ENCODE measurements at regions not wholly inside any gene's neighbourhood (a gene's known extent, or its start where the extent isn't known, plus 50 kb on each side); places are given as distances from the start of the nearest gene placed in this dataset.

GRCh38 chr5:33148076-33148513 is 292.7 kb upstream of the TARS1 start:
- no peaks in the 10 kb centered on the region for H3K27me3 ChIP-seq (ENCODE audit: control insufficient read depth in 1 of 2, insufficient read depth in 2 of 2, low read length in 2 of 2)
- H3K4me2 ChIP-seq (ENCODE audit: low read depth, low read length), result no peak overlapping the region
- H2AFZ ChIP-seq (ENCODE audit: low read length), result no peak overlapping the region
- no peaks in the 10 kb centered on the region for H3K36me3 ChIP-seq (replicated peaks in 1 of 2; ENCODE audit: control insufficient read depth in 1 of 2, insufficient read depth in 2 of 2, low read length in 2 of 2)
- ATAC-seq (peak; percentile 61), FAIRE-seq (no peak), DNase-seq (ENCODE audit: low spot score) (peak; percentile 14)
- in situ Hi-C loops (cut with HindIII; ENCODE audit: extremely low pct_ligation_motif_present, low pct_unique_long_range_greater_than_20kb), result no loop called here
- 4% methylated on average over 3 of the region's 3 CpGs for WGBS (ENCODE audit: low lambda C conversion rate)
- no TSS peak for BruUV-seq (replicated peaks)
- TF ChIP-seq ZNF776 (CRISPR knock-in tag; IDR thresholded peaks at IDR 0.05), result no peak
- no peak for TF ChIP-seq GABPA (IDR thresholded peaks at IDR 0.05; ENCODE audit: low read depth, low read length)
- TF ChIP-seq GABPA (CRISPR knock-in tag; IDR thresholded peaks at IDR 0.05; ENCODE audit: low read depth), result peak; percentile 63
- H4K20me1 ChIP-seq (ENCODE audit: insufficient read depth, low read length), result no peaks in the 10 kb centered on the region
- H3K4me3 ChIP-seq (replicated peaks in 1 of 3; ENCODE audit: insufficient read depth in 1 of 3, low read depth in 2 of 3, low read length in 3 of 3), result no peak overlapping the region
- no peaks in the 10 kb centered on the region for H3K9me3 ChIP-seq (ENCODE audit: low read length)
- H3K4me1 ChIP-seq (ENCODE audit: insufficient read depth, low read length), result no peaks in the 10 kb centered on the region
- H3K27ac ChIP-seq (ENCODE audit: extremely low read length, insufficient read depth, low read length), result no peak overlapping the region
- intact Hi-C loops (cut with micrococcal nuclease; ENCODE audit: unreplicated experiment), result no loop called here
- H3K79me2 ChIP-seq (ENCODE audit: insufficient read depth, low read length), result no peaks in the 10 kb centered on the region
- ChIA-PET CTCF (ENCODE audit: low intra/inter-chr PET ratio, low total read pairs) (no interaction called here), POLR2A (no interaction called here)
- H3K9ac ChIP-seq (ENCODE audit: insufficient read depth, low read depth, low read length), result no peak overlapping the region

- ATAC-seq, result no peak
- TF ChIP-seq BRF2 (CRISPR knock-in tag; IDR thresholded peaks at IDR 0.05), result no peak
- no peak for TF ChIP-seq SP1 (IDR thresholded peaks at IDR 0.05)
- TF ChIP-seq SP1 (CRISPR knock-in tag; IDR thresholded peaks at IDR 0.05), result no peak
- TF ChIP-seq MIXL1 (CRISPR knock-in tag; IDR thresholded peaks at IDR 0.05), result no peak
- TF ChIP-seq NFE2L2 (IDR thresholded peaks at IDR 0.05; ENCODE audit: low read length), result no peak
- no peak for TF ChIP-seq XBP1 (CRISPR knock-in tag; IDR thresholded peaks at IDR 0.05)
- TF ChIP-seq SOX5 (CRISPR knock-in tag; IDR thresholded peaks at IDR 0.05; ENCODE audit: borderline replicate concordance), result no peak
- TF ChIP-seq ZBTB46 (CRISPR knock-in tag; IDR thresholded peaks at IDR 0.05; ENCODE audit: borderline replicate concordance), result no peak
- no peak for TF ChIP-seq PRPF4 (IDR thresholded peaks at IDR 0.05; ENCODE audit: low read depth, low read length, poor library complexity, severe bottlenecking)
- no peak for TF ChIP-seq SSRP1 (CRISPR knock-in tag; IDR thresholded peaks at IDR 0.05)
- no peak for TF ChIP-seq EHMT2 (IDR thresholded peaks at IDR 0.05; ENCODE audit: borderline replicate concordance, low read depth, low read length)
- no peak for TF ChIP-seq ZNF44 (CRISPR knock-in tag; IDR thresholded peaks at IDR 0.05)
- no peak for TF ChIP-seq ZSCAN12 (CRISPR knock-in tag; IDR thresholded peaks at IDR 0.05)
- no peak for TF ChIP-seq GATAD1 (CRISPR knock-in tag; IDR thresholded peaks at IDR 0.05)
- TF ChIP-seq ZBTB26 (CRISPR knock-in tag; IDR thresholded peaks at IDR 0.05; ENCODE audit: borderline replicate concordance), result no peak
Measured at GRCh38 chr5:33153372-33153771, 287.4 kb upstream of the TARS1 start.

More at GRCh38 chr5:33153372-33153771, 287.4 kb upstream of the TARS1 start:
- ChIA-PET CTCF (ENCODE audit: low intra/inter-chr PET ratio, low total read pairs) (no interaction called here), POLR2A (no interaction called here)
- intact Hi-C loops (cut with micrococcal nuclease; ENCODE audit: unreplicated experiment) (no loop called here), in situ Hi-C loops (cut with HindIII; ENCODE audit: extremely low pct_ligation_motif_present, low pct_unique_long_range_greater_than_20kb) (no loop called here)
- Histone ChIP-seq H3K27ac (ENCODE audit: extremely low read length, insufficient read depth, low read length) (no peak overlapping the region), H4K20me1 (ENCODE audit: insufficient read depth, low read length) (no peaks in the 10 kb centered on the region), H3K36me3 (replicated peaks in 1 of 2; ENCODE audit: control insufficient read depth in 1 of 2, insufficient read depth in 2 of 2, low read length in 2 of 2) (no peaks in the 10 kb centered on the region), H3K9ac (ENCODE audit: insufficient read depth, low read depth, low read length) (no peak overlapping the region), H3K9me3 (ENCODE audit: low read length) (no peaks in the 10 kb centered on the region), H2AFZ (ENCODE audit: low read length) (no peak overlapping the region), H3K4me2 (ENCODE audit: low read depth, low read length) (no peak overlapping the region), H3K4me3 (replicated peaks in 1 of 3; ENCODE audit: insufficient read depth in 1 of 3, low read depth in 2 of 3, low read length in 3 of 3) (no peak overlapping the region), H3K4me1 (ENCODE audit: insufficient read depth, low read length) (no peaks in the 10 kb centered on the region), H3K79me2 (ENCODE audit: insufficient read depth, low read length) (no peaks in the 10 kb centered on the region), H3K27me3 (ENCODE audit: control insufficient read depth in 1 of 2, insufficient read depth in 2 of 2, low read length in 2 of 2) (no peaks in the 10 kb centered on the region)
- WGBS (ENCODE audit: low lambda C conversion rate), result 0% methylated on average over 1 of the region's 1 CpG
- FAIRE-seq (no peak), DNase-seq (ENCODE audit: low spot score) (no peak)
- no TSS peak for BruUV-seq (replicated peaks)
